ENCODE measurements at regions not wholly inside any gene's neighbourhood (a gene's known extent, or its start where the extent isn't known, plus 50 kb on each side); places are given as distances from the start of the nearest gene placed in this dataset.
A peak's percentile ranks its signal among the peaks of the same experiment; 100 is the strongest.

DNA sequence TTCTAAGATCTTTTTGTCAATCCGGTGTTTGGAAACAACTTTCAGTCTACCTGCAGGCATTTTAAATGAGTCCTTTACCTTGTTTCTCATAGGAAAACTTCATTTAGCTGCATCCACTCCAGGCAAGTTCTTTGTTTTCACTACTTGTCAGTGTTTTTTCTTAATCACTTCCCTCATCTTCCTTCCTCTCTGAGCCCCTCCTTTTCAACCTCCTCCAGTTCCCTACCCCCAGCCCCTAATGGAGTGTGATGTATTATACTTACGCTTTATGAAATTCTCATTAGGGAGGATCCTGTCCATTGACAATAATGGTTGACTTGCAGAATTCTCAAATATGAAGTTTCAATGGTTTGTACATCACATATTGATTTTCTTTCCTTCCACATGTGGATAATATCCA lies 62.5 kb upstream of the BACH1 start:
- H3K4me3 ChIP-seq: 0 out of 20 replicates have a peak overlapping the region, but pooled peaks of 2 of the 10 experiments have one; percentile 27 to 28
- peaks cover 0 to 9% (median 0%) of the 10 kb centered on the region in 11 experiments; a peak in 5 of 22 replicates for H3K9me3 ChIP-seq (replicated peaks in 1 of 11)
- peaks cover 23 to 100% (median 61%) of the 10 kb centered on the region in 10 experiments for H3K4me1 ChIP-seq
- H3K36me3 ChIP-seq: no peaks in the 10 kb centered on the region
- H3K27ac ChIP-seq: peak overlapping the region in 8 of 11 experiments; percentile 47 to 94 (median 81); a peak in 14 of 22 replicates
- peak overlapping the region; percentile 1 to 93 (median 76); a peak in 16 of 22 replicates for H3K4me2 ChIP-seq
- H3K9ac ChIP-seq: peak overlapping the region in 6 of 11 experiments; percentile 2 to 82 (median 76); a peak in 10 of 22 replicates
- no peaks in the 10 kb centered on the region for H4K20me1 ChIP-seq
- no peaks in the 10 kb centered on the region for H3K27me3 ChIP-seq
- no peak for TF ChIP-seq Cebpa-rat (IDR thresholded peaks at IDR 0.05)

DNA sequence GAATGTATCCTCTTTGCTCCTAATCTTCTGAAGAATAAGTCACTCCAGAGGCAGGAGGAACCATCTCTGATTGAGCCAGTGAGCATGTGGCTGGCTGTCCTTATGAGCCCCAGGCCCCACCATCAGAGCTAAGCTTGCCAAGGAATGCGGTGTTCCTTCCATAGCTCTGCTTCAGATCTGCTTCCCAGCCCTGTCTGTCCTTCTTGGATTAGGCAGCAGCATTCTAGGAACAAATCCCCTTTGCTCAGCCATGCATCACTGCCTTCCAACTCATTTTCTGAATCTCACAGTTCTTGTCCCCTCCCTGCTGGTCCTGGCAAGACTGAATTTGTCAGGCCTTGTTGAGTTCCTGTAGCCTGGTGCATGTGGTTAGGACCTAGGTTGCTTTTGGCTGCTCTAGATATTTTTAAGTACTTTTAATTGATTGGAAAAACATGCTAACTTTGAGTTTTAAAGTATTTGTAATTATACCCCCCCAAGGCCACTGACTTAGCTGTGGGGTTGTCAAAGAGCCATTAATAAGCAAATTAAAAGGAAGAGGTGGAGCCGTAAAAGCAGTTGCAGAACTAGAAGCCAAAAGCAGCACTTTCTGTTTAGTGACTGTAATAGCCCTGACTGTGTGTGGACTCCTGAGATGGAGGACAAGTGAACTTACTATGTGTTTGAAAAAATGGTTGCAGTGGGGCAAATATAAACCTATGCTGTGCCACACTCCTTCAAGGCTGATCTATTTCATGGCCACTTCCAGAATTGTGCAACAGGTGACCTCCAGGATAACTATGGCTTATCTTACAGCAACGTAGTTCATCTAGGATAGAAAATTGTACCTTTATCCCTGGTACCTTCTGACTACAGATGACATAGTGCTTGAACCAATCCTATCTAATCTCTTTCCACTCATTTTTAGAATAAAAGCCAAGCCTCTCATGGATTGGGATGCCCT lies 61.3 kb upstream of the BACH1 start:
- no peak for TF ChIP-seq Cebpa-rat (IDR thresholded peaks at IDR 0.05)
- Histone ChIP-seq H3K36me3 (no peaks in the 10 kb centered on the region), H3K27me3 (no peaks in the 10 kb centered on the region), H3K4me2 (peak overlapping the region; percentile 47 to 93 (median 76)), H3K27ac (peak overlapping the region in 8 of 11 experiments; percentile 63 to 94 (median 81); a peak in 16 of 22 replicates), H3K9me3 (replicated peaks in 1 of 11) (peaks cover 0 to 10% (median 0%) of the 10 kb centered on the region in 11 experiments; a peak in 5 of 22 replicates), H3K9ac (peak overlapping the region in 7 of 11 experiments; percentile 12 to 82 (median 74); a peak in 11 of 22 replicates), H4K20me1 (no peaks in the 10 kb centered on the region), H3K4me1 (peaks cover 23 to 100% (median 58%) of the 10 kb centered on the region in 10 experiments), H3K4me3 (peak overlapping the region in 2 of 10 experiments; percentile 0 to 4; a peak in 3 of 20 replicates)

DNA sequence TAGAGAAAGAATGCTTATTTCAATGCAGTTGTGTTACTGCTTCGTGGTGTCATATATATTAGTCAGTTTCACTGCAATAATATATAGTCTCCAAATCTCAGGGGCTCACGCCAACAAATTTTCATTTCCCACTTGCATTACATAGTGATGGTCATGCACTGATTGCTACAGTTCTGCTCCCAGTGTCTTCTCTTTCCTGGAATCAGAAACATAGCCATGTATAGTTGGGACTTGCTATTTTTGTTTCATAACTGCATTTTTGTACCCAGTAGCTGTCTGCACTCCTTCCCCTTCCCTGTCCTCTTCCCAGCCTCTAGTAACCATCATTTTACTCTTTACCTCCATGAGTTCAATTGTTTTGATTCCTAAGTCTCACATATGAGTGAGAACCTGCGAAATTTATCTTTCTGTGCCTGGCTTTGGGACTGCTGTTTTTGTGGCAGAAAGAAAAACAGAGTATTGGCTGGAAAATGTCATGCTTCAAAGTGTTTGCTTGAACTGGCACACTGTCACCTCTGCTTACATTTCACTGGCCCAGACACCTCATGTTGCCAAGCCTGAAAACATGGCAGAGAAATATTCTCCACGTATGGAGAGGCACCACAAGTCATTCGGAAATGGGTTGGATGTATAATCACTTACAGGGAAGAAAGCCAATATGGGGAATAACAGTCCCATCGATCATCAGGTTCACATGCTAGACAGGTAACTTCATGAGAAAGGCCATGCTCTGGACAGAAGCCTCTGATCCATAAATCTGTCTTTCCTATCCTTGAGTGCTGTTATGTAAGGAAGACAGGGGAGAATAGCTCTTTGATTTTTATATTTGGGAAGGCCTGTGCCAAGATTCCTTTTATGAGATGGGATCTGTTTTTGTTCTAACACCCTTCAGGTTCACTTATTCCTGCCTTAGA lies 60.4 kb upstream of the BACH1 start:
- H3K27me3 ChIP-seq: no peaks in the 10 kb centered on the region
- H3K27ac ChIP-seq: peak overlapping the region in 10 of 11 experiments; percentile 9 to 94 (median 74); a peak in 18 of 22 replicates

DNA sequence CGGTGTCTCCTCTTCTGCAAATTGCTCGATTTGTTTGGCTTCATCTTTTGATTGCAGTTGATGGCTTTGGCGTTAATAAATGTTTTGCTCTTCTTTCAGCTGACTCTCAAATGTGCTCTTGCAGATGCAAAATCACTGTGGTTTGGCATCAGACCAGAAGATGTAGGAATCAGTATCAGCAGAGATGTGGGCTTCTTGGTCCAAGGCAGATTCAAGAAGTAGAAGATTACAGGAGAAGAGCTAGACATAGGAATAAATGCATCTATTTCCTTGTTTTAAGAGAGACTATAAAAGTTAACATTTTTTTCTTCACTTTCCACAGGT lies 59.8 kb upstream of the BACH1 start:
- peak overlapping the region; percentile 47 to 93 (median 76) for H3K4me2 ChIP-seq

More for the DNA sequence above, 60.4 kb upstream of the BACH1 start:
- peak overlapping the region in 2 of 10 experiments; percentile 0 to 28; a peak in 2 of 20 replicates for H3K4me3 ChIP-seq
- no peaks in the 10 kb centered on the region for H3K36me3 ChIP-seq
- no peaks in the 10 kb centered on the region for H4K20me1 ChIP-seq
- peak overlapping the region in 8 of 11 experiments; percentile 12 to 82 (median 64); a peak in 11 of 22 replicates for H3K9ac ChIP-seq
- peak overlapping the region; percentile 47 to 93 (median 76) for H3K4me2 ChIP-seq
- peaks cover 23 to 100% (median 58%) of the 10 kb centered on the region in 10 experiments for H3K4me1 ChIP-seq
- TF ChIP-seq Cebpa-rat (IDR thresholded peaks at IDR 0.05): no peak
- H3K9me3 ChIP-seq (replicated peaks in 1 of 11): peaks cover 0 to 12% (median 0%) of the 10 kb centered on the region in 11 experiments; a peak in 5 of 22 replicates

DNA sequence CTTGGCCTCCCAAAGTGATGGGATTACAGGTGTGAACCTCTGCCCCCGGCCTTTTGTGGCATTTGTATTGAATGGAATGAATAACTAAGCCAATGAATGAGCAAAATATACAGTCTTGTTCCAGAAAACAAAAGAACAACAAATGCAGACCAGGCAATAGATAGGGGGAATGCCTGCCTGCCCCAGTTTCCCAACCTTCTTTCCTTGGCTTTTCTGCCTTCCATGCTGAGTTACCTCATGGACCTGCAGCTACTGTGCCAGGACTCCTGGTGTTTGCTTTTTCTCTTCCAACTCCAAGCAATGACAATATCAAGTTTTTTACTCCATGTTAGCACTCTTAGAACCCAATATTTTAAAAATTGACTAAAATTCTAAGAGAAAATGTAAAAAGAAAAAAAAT lies 58.6 kb upstream of the BACH1 start:
- Histone ChIP-seq H3K9me3 (replicated peaks in 1 of 11) (peaks cover 0 to 20% (median 0%) of the 10 kb centered on the region in 11 experiments; a peak in 5 of 22 replicates), H4K20me1 (no peaks in the 10 kb centered on the region), H3K36me3 (no peaks in the 10 kb centered on the region), H3K4me2 (peak overlapping the region in 5 of 11 experiments; percentile 51 to 89 (median 77); a peak in 11 of 22 replicates), H3K4me3 (no peak overlapping the region), H3K27ac (peak overlapping the region in 5 of 11 experiments; percentile 63 to 94 (median 87); a peak in 9 of 22 replicates), H3K9ac (peak overlapping the region in 1 of 11 experiments; percentile 46; a peak in 1 of 22 replicates), H3K27me3 (no peaks in the 10 kb centered on the region), H3K4me1 (peaks cover 23 to 100% (median 62%) of the 10 kb centered on the region in 10 experiments)
- no peak for TF ChIP-seq Cebpa-rat (IDR thresholded peaks at IDR 0.05)

More for the DNA sequence above, 59.8 kb upstream of the BACH1 start:
- Histone ChIP-seq H3K27me3 (no peaks in the 10 kb centered on the region), H3K4me1 (peaks cover 23 to 100% (median 58%) of the 10 kb centered on the region in 10 experiments), H3K9me3 (replicated peaks in 1 of 11) (peaks cover 0 to 18% (median 0%) of the 10 kb centered on the region in 11 experiments; a peak in 5 of 22 replicates), H4K20me1 (no peaks in the 10 kb centered on the region), H3K27ac (peak overlapping the region in 10 of 11 experiments; percentile 9 to 94 (median 74); a peak in 17 of 22 replicates), H3K4me3 (peak overlapping the region in 1 of 10 experiments; percentile 28; a peak in 1 of 20 replicates), H3K36me3 (no peaks in the 10 kb centered on the region), H3K9ac (peak overlapping the region in 7 of 11 experiments; percentile 21 to 82 (median 74); a peak in 11 of 22 replicates)
- no peak for TF ChIP-seq Cebpa-rat (IDR thresholded peaks at IDR 0.05)

DNA sequence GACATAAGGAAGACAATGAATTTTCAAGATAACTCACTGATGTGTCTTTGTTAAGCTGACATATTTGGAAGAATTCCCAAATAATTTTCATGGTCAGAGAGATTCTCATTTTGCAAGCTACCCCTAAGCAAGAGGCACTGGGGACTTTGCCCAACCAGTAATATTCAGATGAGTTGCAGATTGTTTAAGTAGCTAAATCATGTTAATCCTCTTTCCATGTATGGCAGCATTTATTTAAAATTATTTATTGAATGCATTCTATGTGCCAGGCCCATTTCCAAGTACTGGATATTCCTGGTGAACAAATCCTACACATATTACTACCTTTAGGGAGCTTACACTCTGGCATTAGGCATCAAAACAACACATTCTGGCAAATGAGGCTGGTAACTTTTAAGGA lies 56.5 kb upstream of the BACH1 start:
- no peak for TF ChIP-seq Cebpa-rat (IDR thresholded peaks at IDR 0.05)
- H3K36me3 ChIP-seq: no peaks in the 10 kb centered on the region
- peaks cover 0 to 20% (median 0%) of the 10 kb centered on the region in 11 experiments; a peak in 5 of 22 replicates for H3K9me3 ChIP-seq (replicated peaks in 1 of 11)
- peaks cover 20 to 100% (median 63%) of the 10 kb centered on the region in 10 experiments for H3K4me1 ChIP-seq
- H3K4me3 ChIP-seq: no peak overlapping the region
- H3K9ac ChIP-seq: no peak overlapping the region
- H3K27me3 ChIP-seq: no peaks in the 10 kb centered on the region
- no peaks in the 10 kb centered on the region for H4K20me1 ChIP-seq
- peak overlapping the region in 3 of 11 experiments; percentile 11 to 78 (median 47); a peak in 5 of 22 replicates for H3K4me2 ChIP-seq
- H3K27ac ChIP-seq: peak overlapping the region in 3 of 11 experiments; percentile 0 to 40 (median 17); a peak in 2 of 22 replicates

DNA sequence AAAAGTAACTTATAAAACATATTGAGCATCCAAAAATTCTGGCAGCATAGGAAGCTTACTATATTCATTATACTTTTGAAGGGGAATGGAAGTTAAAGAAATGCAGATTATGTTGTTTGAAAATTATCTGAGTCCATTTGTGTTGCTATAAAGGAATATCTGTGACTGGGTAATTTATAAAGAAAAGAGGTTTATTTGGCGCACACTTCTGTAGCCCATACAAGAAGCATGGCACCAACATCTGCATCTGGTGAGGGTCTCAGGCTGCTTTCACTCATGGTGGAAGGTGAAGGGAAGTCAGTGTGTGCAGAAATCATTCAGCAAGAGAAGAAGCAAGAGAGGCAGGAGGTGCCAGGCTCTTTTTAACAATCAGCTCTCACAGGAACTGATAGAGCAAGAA lies 55.5 kb upstream of the BACH1 start:
- H3K9me3 ChIP-seq (replicated peaks in 1 of 11): peaks cover 0 to 20% (median 0%) of the 10 kb centered on the region in 11 experiments; a peak in 5 of 22 replicates
- no peaks in the 10 kb centered on the region for H4K20me1 ChIP-seq
- peaks cover 10 to 97% (median 61%) of the 10 kb centered on the region in 10 experiments for H3K4me1 ChIP-seq
- H3K36me3 ChIP-seq: no peaks in the 10 kb centered on the region
- no peak overlapping the region for H3K9ac ChIP-seq
- no peaks in the 10 kb centered on the region for H3K27me3 ChIP-seq
- peak overlapping the region in 4 of 11 experiments; percentile 47 to 90 (median 86); a peak in 6 of 22 replicates for H3K27ac ChIP-seq
- H3K4me3 ChIP-seq: 0 out of 20 replicates have a peak overlapping the region, but pooled peaks of 1 of the 10 experiments have one; percentile 4
- H3K4me2 ChIP-seq: peak overlapping the region in 4 of 11 experiments; percentile 73 to 82 (median 77); a peak in 7 of 22 replicates
- no peak for TF ChIP-seq Cebpa-rat (IDR thresholded peaks at IDR 0.05)

Measured in BLaER1 treated with 17β-estradiol and CSF1 and Interleukin-3, amounts not matched to agents 10 nM and 100 nM (cell line).